CD4-positive, alpha-beta T cell (primary cell): ENCODE measurements at regions not wholly inside any gene's neighbourhood (a gene's known extent, or its start where the extent isn't known, plus 50 kb on each side); places are given as distances from the start of the nearest gene placed in this dataset.

ENCODE experiments used
- ATAC-seq: fragments of 200-7000 bp; cut with Tn5 transposase; one replicate; pipeline ENCODE4 v1.10.0; 2022; ENCODE audit warnings: mild to moderate bottlenecking; ENCODE audit not compliant: poor library complexity
- CTCF ChIA-PET: fragments of 350-600 bp; sonication (Branson Sonifier 250); formaldehyde crosslinking; loops from one replicate; lab custom pipeline; 2021; ENCODE audit warnings: antibody characterized with exemption, inconsistent platforms; lab: Charles Lee
- POLR2A ChIA-PET: fragments of 350-600 bp; sonication (Branson Sonifier 250); formaldehyde crosslinking; loops from one replicate; lab custom pipeline; 2021; ENCODE audit warnings: antibody characterized with exemption, inconsistent platforms; lab: Charles Lee
- DNase-seq, 14 experiments: peaks; one replicate each; pipeline ENCODE4 v3.0.0-alpha.2; 2013 to 2020; ENCODE audit warnings: mixed read lengths in 2 of 14
- H3K27ac ChIP-seq, 2 donors: one replicate each; pipeline versions ENCODE4 v1.5.1 to v1.7.0; 2013; ENCODE audit warnings: low read length in 2 of 2, low read depth in 1 of 2, mild to moderate bottlenecking in 1 of 2
- H3K27me3 ChIP-seq, 2 experiments: 1 replicate in 1 of 2; 2 replicates in 1 of 2; pipeline versions ENCODE4 v1.6.1 to v1.7.0; 2013; ENCODE audit warnings: low read length in 2 of 2, control low read depth in 1 of 2, mild to moderate bottlenecking in 1 of 2, moderate library complexity in 1 of 2; ENCODE audit not compliant: insufficient read depth in 2 of 2, control insufficient read depth in 1 of 2
- H3K36me3 ChIP-seq: one replicate; pipeline ENCODE4 v1.6.1; 2013; ENCODE audit warnings: low read length, control low read depth; ENCODE audit not compliant: insufficient read depth
- H3K4me1 ChIP-seq: one replicate; pipeline ENCODE4 v1.6.1; 2013; ENCODE audit warnings: low read length, control low read depth; ENCODE audit not compliant: insufficient read depth
- H3K4me3 ChIP-seq: one replicate; pipeline ENCODE4 v1.5.1; 2013; ENCODE audit warnings: mild to moderate bottlenecking, low read length, moderate library complexity
- H3K9me3 ChIP-seq, 2 experiments: 1 replicate in 1 of 2; 2 replicates in 1 of 2; pipeline versions ENCODE4 v1.6.1 to v1.7.0; 2013; ENCODE audit warnings: low read length in 2 of 2, mild to moderate bottlenecking in 2 of 2, control low read depth in 1 of 2, moderate library complexity in 1 of 2; ENCODE audit not compliant: control insufficient read depth in 1 of 2, insufficient read depth in 1 of 2
- H3K27ac Mint-ChIP-seq: one replicate; pipeline ENCODE4 v1.8.0; 2020; ENCODE audit warnings: mixed read lengths
- H3K27me3 Mint-ChIP-seq: one replicate; pipeline ENCODE4 v1.8.0; 2021; ENCODE audit warnings: mixed read lengths
- H3K36me3 Mint-ChIP-seq: one replicate; pipeline ENCODE4 v1.8.0; 2021; ENCODE audit warnings: low read depth, mixed read lengths
- H3K4me1 Mint-ChIP-seq: one replicate; pipeline ENCODE4 v1.8.0; 2021; ENCODE audit warnings: low read depth, mixed read lengths
- H3K4me3 Mint-ChIP-seq: one replicate; pipeline ENCODE4 v1.8.0; 2020; ENCODE audit warnings: mild to moderate bottlenecking, mixed read lengths
- H3K9me3 Mint-ChIP-seq: one replicate; pipeline ENCODE4 v1.8.0; 2020; ENCODE audit warnings: mixed read lengths
- intact Hi-C, 2 experiments: fragments of 100-400 bp; cut with DNase I in 1 of 2; cut with micrococcal nuclease in 1 of 2; formaldehyde crosslinking; loops; one replicate each; pipeline versions ENCODE4 v1.15.1 to v1.9.0; 2023 to 2025; cut with DNase I, micrococcal nuclease
- TF ChIP-seq, protein P1 (sequence below): fragments of 200-600 bp; IDR thresholded peaks from one replicate; pipeline ENCODE4 v1.8.0; 2022; ENCODE audit warnings: antibody characterized with exemption, mild to moderate bottlenecking

DNA sequence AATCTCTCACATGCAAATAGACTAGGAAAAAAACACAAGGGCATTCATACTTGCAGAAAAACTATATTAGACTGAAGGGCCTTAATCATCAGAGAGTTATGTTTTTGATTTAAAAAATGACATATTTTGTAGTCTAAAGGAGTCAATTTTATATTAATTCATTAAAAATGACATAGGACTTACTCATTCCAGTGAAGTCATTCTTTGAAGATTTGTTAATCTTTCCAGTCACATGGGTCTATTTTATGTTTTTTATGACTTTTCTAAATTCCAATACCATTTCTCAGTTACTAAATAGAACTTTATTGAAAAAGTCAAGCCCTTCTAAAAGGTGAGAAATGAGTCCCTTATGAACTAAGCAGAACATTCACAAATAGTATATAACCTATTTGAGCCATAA, 743.8 kb upstream of the INTU start:
- Histone ChIP-seq H3K27ac (no peak overlapping the region), H3K4me1 (no peaks in the 10 kb centered on the region), H3K36me3 (no peaks in the 10 kb centered on the region), H3K4me3 (no peak overlapping the region), H3K9me3 (peaks cover 0 to 5% of the 10 kb centered on the region in 2 experiments), H3K27me3 (no peaks in the 10 kb centered on the region)
- no peaks in the 10 kb centered on the region for H3K36me3 Mint-ChIP-seq
- ChIA-PET CTCF (no interaction called here), POLR2A (no interaction called here)
- no peaks in the 10 kb centered on the region for H3K4me1 Mint-ChIP-seq
- ATAC-seq: no peak
- DNase-seq: no peak
- H3K27ac Mint-ChIP-seq: no peak overlapping the region
- peaks cover 2% of the 10 kb centered on the region for H3K9me3 Mint-ChIP-seq
- no peaks in the 10 kb centered on the region for H3K27me3 Mint-ChIP-seq
- TF ChIP-seq, protein P1, sequence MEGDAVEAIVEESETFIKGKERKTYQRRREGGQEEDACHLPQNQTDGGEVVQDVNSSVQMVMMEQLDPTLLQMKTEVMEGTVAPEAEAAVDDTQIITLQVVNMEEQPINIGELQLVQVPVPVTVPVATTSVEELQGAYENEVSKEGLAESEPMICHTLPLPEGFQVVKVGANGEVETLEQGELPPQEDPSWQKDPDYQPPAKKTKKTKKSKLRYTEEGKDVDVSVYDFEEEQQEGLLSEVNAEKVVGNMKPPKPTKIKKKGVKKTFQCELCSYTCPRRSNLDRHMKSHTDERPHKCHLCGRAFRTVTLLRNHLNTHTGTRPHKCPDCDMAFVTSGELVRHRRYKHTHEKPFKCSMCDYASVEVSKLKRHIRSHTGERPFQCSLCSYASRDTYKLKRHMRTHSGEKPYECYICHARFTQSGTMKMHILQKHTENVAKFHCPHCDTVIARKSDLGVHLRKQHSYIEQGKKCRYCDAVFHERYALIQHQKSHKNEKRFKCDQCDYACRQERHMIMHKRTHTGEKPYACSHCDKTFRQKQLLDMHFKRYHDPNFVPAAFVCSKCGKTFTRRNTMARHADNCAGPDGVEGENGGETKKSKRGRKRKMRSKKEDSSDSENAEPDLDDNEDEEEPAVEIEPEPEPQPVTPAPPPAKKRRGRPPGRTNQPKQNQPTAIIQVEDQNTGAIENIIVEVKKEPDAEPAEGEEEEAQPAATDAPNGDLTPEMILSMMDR: no peak
- no peak overlapping the region for H3K4me3 Mint-ChIP-seq
- intact Hi-C loops: no loop called here

DNA sequence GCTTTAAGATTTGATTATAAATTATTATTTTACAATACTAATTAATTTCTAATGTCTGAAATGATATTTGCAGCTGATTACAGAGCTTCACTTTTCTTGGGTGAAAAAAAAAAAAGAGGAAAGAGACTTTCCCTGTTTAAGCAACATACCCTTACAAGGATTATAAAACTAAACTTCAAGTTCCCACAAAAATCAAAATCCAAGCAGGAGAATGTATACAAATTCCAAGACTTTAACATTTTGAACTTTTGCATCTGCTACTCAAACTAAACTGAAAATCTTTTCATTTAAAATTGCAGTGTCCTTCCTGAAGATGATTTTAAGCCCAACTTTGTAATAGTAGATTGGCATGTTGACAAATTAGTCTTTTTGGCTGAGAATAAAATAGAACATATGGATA, 742.4 kb upstream of the INTU start:
- Histone ChIP-seq H3K27ac (no peak overlapping the region), H3K4me3 (no peak overlapping the region), H3K4me1 (no peaks in the 10 kb centered on the region), H3K27me3 (no peaks in the 10 kb centered on the region), H3K36me3 (no peaks in the 10 kb centered on the region), H3K9me3 (peaks cover 0 to 5% of the 10 kb centered on the region in 2 experiments)
- CTCF ChIA-PET: no interaction called here
- no peak for DNase-seq
- no peak for ATAC-seq
- POLR2A ChIA-PET: no interaction called here
- Mint-ChIP-seq H3K27me3 (no peaks in the 10 kb centered on the region), H3K4me1 (no peaks in the 10 kb centered on the region), H3K9me3 (peaks cover 4% of the 10 kb centered on the region), H3K27ac (no peak overlapping the region), H3K4me3 (no peak overlapping the region), H3K36me3 (no peaks in the 10 kb centered on the region)
- TF ChIP-seq, protein P1: no peak
- intact Hi-C loops: no loop called here

DNA sequence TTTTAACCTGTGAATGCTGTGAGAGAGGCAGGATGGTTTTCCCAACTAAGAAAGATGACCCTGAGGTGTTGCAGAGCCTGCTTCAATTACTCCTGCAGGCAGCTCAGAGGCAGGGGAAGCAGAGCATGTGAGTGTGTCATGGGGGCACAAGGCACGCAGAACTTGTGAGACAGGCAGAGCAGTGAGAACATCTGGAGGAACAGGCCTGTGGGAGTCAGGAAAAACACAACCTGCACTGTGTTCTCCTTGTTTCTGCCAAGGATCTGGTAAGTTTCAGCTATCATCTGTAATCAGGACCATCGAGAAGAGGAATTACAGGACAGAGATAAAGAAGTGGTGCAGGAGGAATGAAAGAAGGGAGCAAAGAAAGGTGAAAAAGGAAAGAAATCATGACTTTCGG, 741.8 kb upstream of the INTU start:
- ChIA-PET POLR2A (no interaction called here), CTCF (no interaction called here)
- Histone ChIP-seq H3K4me3 (no peak overlapping the region), H3K4me1 (no peaks in the 10 kb centered on the region), H3K27ac (no peak overlapping the region), H3K36me3 (no peaks in the 10 kb centered on the region), H3K27me3 (no peaks in the 10 kb centered on the region), H3K9me3 (peaks cover 0 to 5% of the 10 kb centered on the region in 2 experiments)
- Mint-ChIP-seq H3K9me3 (peaks cover 4% of the 10 kb centered on the region), H3K36me3 (no peaks in the 10 kb centered on the region), H3K27ac (no peak overlapping the region), H3K4me1 (no peaks in the 10 kb centered on the region), H3K4me3 (no peak overlapping the region), H3K27me3 (no peaks in the 10 kb centered on the region)
- ATAC-seq: no peak
- intact Hi-C loops: no loop called here
- DNase-seq: no peak
- TF ChIP-seq, protein P1: no peak
